ENCODE measurements at regions not wholly inside any gene's neighbourhood (a gene's known extent, or its start where the extent isn't known, plus 50 kb on each side); places are given as distances from the start of the nearest gene placed in this dataset.
"Not testable (repeated sequence)": the region's sequence is repeated elsewhere in the genome, so short reads cannot be mapped to it uniquely, and the experiment has no call there.

- no peak for DNase-seq
These were observed 121.5 kb downstream of the CCDC34 start for GRCh38 chr11:27241311-27242122.

- no peak for DNase-seq
These were observed 123.6 kb downstream of the CCDC34 start for GRCh38 chr11:27239305-27239942.

GRCh38 chr11:27238811-27239210 lies 124.2 kb downstream of the CCDC34 start:
- DNase-seq: no peak

GRCh38 chr11:27237643-27238042 lies 125.4 kb downstream of the CCDC34 start:
- no peak for DNase-seq

GRCh38 chr11:27234961-27235360 lies 128.1 kb downstream of the CCDC34 start:
- DNase-seq: no peak

- no peak for DNase-seq
These were observed 128.9 kb downstream of the CCDC34 start for GRCh38 chr11:27234043-27234668.

- DNase-seq: no peak
These were observed 129.4 kb downstream of the CCDC34 start for GRCh38 chr11:27233654-27234042.

GRCh38 chr11:27231530-27231929 lies 131.5 kb downstream of the CCDC34 start:
- DNase-seq: no peak

- no peak for DNase-seq
These were observed 132.8 kb downstream of the CCDC34 start for GRCh38 chr11:27230192-27230572.

GRCh38 chr11:27229511-27230191 lies 133.4 kb downstream of the CCDC34 start:
- no peak for DNase-seq

GRCh38 chr11:27228906-27229290 lies 134.1 kb downstream of the CCDC34 start:
- DNase-seq: no peak

- no peak for DNase-seq
These were observed 134.6 kb downstream of the CCDC34 start for GRCh38 chr11:27228232-27228905.

GRCh38 chr11:27227736-27228135 lies 135.3 kb downstream of the CCDC34 start:
- no peak for DNase-seq

- not testable (repeated sequence) for DNase-seq
These were observed 143.5 kb downstream of the CCDC34 start for GRCh38 chr11:27219487-27220039.

GRCh38 chr11:27218421-27219038 lies 144.5 kb downstream of the CCDC34 start:
- no peak for DNase-seq

- no peak for DNase-seq
These were observed 145.0 kb downstream of the CCDC34 start for GRCh38 chr11:27217948-27218420.

GRCh38 chr11:27217496-27217895 lies 145.5 kb downstream of the CCDC34 start:
- DNase-seq: no peak

- no peak for DNase-seq
These were observed 146.5 kb downstream of the CCDC34 start for GRCh38 chr11:27216270-27217149.

GRCh38 chr11:27215471-27216269 lies 147.3 kb downstream of the CCDC34 start:
- no peak for DNase-seq

GRCh38 chr11:27214713-27215112 lies 148.3 kb downstream of the CCDC34 start:
- no peak for DNase-seq

Measured in T-helper 2 cell (primary cell).